Transverse colon (tissue), 4 donors: ENCODE measurements at regions not wholly inside any gene's neighbourhood (a gene's known extent, or its start where the extent isn't known, plus 50 kb on each side); places are given as distances from the start of the nearest gene placed in this dataset.

Experiments
- DNase-seq: peaks from one replicate; pipeline ENCODE4 v3.0.0-alpha.2; 2019
- H3K27ac ChIP-seq, 4 donors: fragments of 200-600 bp; sonication (generic); 2 replicates each; pipeline ENCODE4 v1.5.1; 2016 to 2018; ENCODE audit warnings: inconsistent platforms in 4 of 4
- H3K27me3 ChIP-seq: fragments of 200-600 bp; sonication (generic); 2 replicates; pipeline ENCODE4 v1.5.1; 2017; ENCODE audit warnings: inconsistent platforms
- H3K36me3 ChIP-seq, 4 donors: fragments of 200-600 bp; sonication (generic); 2 replicates each; pipeline ENCODE4 v1.5.1; 2017 to 2019; ENCODE audit warnings: inconsistent platforms in 4 of 4
- H3K4me1 ChIP-seq, 4 donors: fragments of 200-600 bp; sonication (generic); 2 replicates each; pipeline ENCODE4 v1.5.1; 2017 to 2020; ENCODE audit warnings: inconsistent platforms in 4 of 4
- H3K4me3 ChIP-seq, 4 donors: fragments of 200-600 bp; sonication (generic); 1 replicate in 1 of 4; 2 replicates in 3 of 4; pipeline versions ENCODE4 v1.5.1 to v1.6.1; 2017 to 2019; ENCODE audit warnings: inconsistent platforms in 4 of 4
- H3K9me3 ChIP-seq, 2 donors: fragments of 200-600 bp; sonication (generic); 2 replicates each; pipeline ENCODE4 v1.5.1; 2017 to 2019; ENCODE audit warnings: inconsistent platforms in 2 of 2
- EP300 ChIP-seq: sonication (generic); formaldehyde crosslinking; IDR thresholded peaks from one replicate; pipeline ENCODE4 v1.6.1; 2017; ENCODE audit warnings: antibody characterized with exemption, low read depth
- POLR2A ChIP-seq: fragments of 450-650 bp; IDR thresholded peaks from one replicate; pipeline ENCODE4 v1.6.1; 2016; ENCODE audit warnings: antibody characterized with exemption, mild to moderate bottlenecking, moderate library complexity
- POLR2AphosphoS5 ChIP-seq, 3 donors: sonication (generic); formaldehyde crosslinking; IDR thresholded peaks; one replicate each; pipeline ENCODE4 v1.6.1; 2016; ENCODE audit warnings: antibody characterized with exemption in 3 of 3
- WGBS, 2 donors: methylation state at CpG; one replicate each; pipeline ENCODE4 v1.1.5; 2018; ENCODE audit warnings: low coverage in 1 of 2; 5-methylcytosine and 5-hydroxymethylcytosine counted together
- in situ Hi-C, 4 donors: fragments of 200-750 bp; cut with MboI; loops; one replicate each; pipeline versions ENCODE4 v1.15.0 to v1.15.1; 2017; ENCODE audit warnings: low sequenced_read_pairs in 3 of 4, low pct_ligation_motif_present in 1 of 4, low pct_unique_long_range_greater_than_20kb in 1 of 4
- intact Hi-C: fragments of 100-400 bp; cut with DNase I; formaldehyde crosslinking; loops from one replicate; pipeline ENCODE4 v1.15.1; 2023; ENCODE audit warnings: low total_unique reads
- TF ChIP-seq, protein P1 (sequence below), 5 experiments: fragments of 200-600 bp in 3 of 5; fragments of 450-650 bp in 2 of 5; sonication (generic) in 3 of 5; IDR thresholded peaks; 1 replicate in 2 of 5; 2 replicates in 3 of 5; pipeline ENCODE4 v1.5.1; 2016 to 2017; ENCODE audit warnings: antibody characterized with exemption in 5 of 5, inconsistent platforms in 3 of 5, mild to moderate bottlenecking in 2 of 5, moderate library complexity in 1 of 5

DNA sequence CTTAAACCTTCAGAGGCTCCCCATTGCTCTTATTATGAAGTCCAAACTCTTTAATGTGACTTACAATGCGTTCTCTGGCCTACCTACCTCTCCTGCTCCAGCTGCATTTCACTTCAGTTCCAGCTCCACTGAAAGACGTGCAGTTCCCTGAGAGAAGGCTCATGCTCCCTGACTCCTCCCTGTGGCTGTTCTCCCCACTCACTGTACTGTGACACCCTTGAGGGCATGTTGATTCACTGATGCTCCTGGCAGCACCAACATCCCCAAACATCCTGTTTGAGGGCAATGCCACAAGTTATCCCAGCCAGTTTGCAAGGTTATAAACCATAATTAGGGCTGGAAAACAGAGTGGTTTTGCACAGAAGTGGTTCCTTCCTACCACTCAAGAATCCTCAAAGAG lies 111.2 kb downstream of the LSM5 start:
- in situ Hi-C loops (no loop called here), intact Hi-C loops (no loop called here)
- no peak overlapping the region for H3K4me3 ChIP-seq
- no peaks in the 10 kb centered on the region for H3K27me3 ChIP-seq
- no peaks in the 10 kb centered on the region for H3K36me3 ChIP-seq
- H3K27ac ChIP-seq: no peak overlapping the region
- no peak for TF ChIP-seq POLR2AphosphoS5 (IDR thresholded peaks at IDR 0.05)
- TF ChIP-seq, protein P1, sequence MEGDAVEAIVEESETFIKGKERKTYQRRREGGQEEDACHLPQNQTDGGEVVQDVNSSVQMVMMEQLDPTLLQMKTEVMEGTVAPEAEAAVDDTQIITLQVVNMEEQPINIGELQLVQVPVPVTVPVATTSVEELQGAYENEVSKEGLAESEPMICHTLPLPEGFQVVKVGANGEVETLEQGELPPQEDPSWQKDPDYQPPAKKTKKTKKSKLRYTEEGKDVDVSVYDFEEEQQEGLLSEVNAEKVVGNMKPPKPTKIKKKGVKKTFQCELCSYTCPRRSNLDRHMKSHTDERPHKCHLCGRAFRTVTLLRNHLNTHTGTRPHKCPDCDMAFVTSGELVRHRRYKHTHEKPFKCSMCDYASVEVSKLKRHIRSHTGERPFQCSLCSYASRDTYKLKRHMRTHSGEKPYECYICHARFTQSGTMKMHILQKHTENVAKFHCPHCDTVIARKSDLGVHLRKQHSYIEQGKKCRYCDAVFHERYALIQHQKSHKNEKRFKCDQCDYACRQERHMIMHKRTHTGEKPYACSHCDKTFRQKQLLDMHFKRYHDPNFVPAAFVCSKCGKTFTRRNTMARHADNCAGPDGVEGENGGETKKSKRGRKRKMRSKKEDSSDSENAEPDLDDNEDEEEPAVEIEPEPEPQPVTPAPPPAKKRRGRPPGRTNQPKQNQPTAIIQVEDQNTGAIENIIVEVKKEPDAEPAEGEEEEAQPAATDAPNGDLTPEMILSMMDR (IDR thresholded peaks at IDR 0.05): no peak
- no peak for TF ChIP-seq POLR2A
- no peak for TF ChIP-seq EP300
- DNase-seq: no peak
- no peaks in the 10 kb centered on the region for H3K4me1 ChIP-seq
- WGBS, 2 donors: 20 to 43% methylated on average over 2 of the region's 2 CpGs
- H3K9me3 ChIP-seq: no peaks in the 10 kb centered on the region

DNA sequence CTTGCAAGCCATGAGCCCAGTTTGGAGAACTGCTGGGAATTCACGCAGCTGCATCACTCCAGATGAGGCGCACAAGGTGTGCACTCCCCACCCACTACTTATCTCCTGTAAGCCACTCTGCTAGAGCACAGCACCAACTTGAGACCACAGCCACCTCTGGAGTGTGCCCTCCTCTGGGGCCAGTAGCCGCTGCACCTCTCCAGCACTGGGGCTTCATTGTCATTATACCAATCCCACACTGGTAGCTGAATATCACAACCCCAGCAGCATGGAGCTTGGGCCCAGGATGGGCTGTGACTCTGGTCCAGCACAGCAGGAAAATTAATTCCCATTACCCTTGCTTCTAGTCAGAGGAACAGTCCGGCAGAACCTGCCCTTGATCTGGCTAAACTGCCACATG lies 125.6 kb downstream of the LSM5 start:
- intact Hi-C loops: no loop called here
- H3K4me3 ChIP-seq: no peak overlapping the region
- no peaks in the 10 kb centered on the region for H3K36me3 ChIP-seq
- no peaks in the 10 kb centered on the region for H3K9me3 ChIP-seq
- H3K27ac ChIP-seq: no peak overlapping the region
- H3K4me1 ChIP-seq: no peaks in the 10 kb centered on the region
- in situ Hi-C loops: no loop called here
- no peaks in the 10 kb centered on the region for H3K27me3 ChIP-seq
- DNase-seq: no peak
- TF ChIP-seq POLR2AphosphoS5 (IDR thresholded peaks at IDR 0.05) (no peak), EP300 (no peak), POLR2A (no peak)
- TF ChIP-seq, protein P1 (IDR thresholded peaks at IDR 0.05): no peak
- WGBS, 2 donors: 93% methylated on average over 4 of the region's 4 CpGs; no CpG with 5 or more reads in 1 of the 2 donors

DNA sequence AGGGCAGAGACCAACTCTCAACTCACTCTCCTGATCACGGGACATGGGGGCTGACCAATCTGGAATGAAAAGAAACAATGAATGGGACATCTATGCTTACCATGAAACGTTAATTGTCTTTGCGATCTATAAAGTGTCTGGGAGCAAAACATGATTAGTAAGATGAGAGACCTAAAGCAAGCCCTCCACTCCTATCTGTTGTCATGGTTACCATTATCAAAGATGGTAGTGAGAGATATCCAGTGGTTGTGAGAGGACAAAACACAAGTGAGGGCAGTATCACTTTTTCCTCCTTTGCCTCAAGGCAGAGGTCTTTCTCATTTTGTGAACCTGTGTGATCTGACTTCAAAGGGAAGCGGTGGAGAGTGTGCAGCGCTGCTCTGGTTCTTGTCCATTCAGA lies 130.1 kb downstream of the LSM5 start:
- no peak overlapping the region for H3K27ac ChIP-seq
- in situ Hi-C loops: no loop called here
- H3K4me3 ChIP-seq: no peak overlapping the region
- intact Hi-C loops: no loop called here
- H3K27me3 ChIP-seq: no peaks in the 10 kb centered on the region
- TF ChIP-seq EP300 (no peak), POLR2AphosphoS5 (IDR thresholded peaks at IDR 0.05) (no peak), POLR2A (no peak)
- TF ChIP-seq, protein P1 (IDR thresholded peaks at IDR 0.05): no peak
- H3K4me1 ChIP-seq: no peaks in the 10 kb centered on the region
- DNase-seq: no peak
- H3K9me3 ChIP-seq: no peaks in the 10 kb centered on the region
- no peaks in the 10 kb centered on the region for H3K36me3 ChIP-seq
- whole genome bisulfite sequencing, 2 donors: 84 to 92% methylated on average over 2 to 5 of the region's 5 CpGs

DNA sequence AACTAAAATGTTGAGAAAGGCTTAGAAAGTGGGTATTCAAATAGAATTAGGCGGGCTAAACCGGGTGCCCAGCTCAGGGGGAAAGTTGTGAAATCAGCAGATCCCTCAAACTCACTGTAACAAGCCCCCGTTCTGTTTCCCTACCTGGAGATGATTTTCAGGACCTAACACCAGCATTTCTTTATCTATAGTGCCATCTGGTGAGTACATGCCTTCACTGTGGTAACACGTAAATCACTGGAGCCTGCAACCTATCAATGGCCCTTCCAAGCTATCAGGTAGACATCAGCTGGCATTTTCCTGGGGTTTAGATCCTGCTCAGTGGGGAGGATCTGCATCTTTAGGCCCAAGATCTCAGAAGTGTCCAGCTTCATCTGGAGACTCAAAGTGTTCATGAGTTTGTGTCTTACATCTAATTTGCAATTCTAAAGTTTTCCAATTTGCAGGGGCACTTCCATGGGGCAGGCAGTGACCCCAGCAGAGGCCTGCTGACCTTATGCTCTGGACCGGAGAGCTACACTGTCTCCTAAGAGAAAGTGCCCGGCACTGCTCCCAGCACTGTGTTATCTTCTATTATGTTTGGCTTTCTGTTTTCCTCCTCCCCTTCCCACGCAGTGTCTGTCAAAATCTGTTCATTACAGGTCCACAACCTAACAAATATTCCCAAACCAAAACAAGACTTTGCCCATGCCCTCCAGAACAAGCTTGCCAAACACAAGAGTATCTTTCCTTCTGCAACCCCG lies 132.5 kb downstream of the LSM5 start:
- H3K27ac ChIP-seq: no peak overlapping the region
- intact Hi-C loops: no loop called here
- 36 to 48% methylated on average over 6 to 8 of the region's 8 CpGs for WGBS, 2 donors

More for the DNA sequence above, 132.5 kb downstream of the LSM5 start:
- TF ChIP-seq, protein P1 (IDR thresholded peaks at IDR 0.05): no peak
- no peak for TF ChIP-seq EP300
- no peak for TF ChIP-seq POLR2A
- no peak for TF ChIP-seq POLR2AphosphoS5 (IDR thresholded peaks at IDR 0.05)
- in situ Hi-C loops: loop anchor here in 1 of 4 donors (10.0 kb wide), 1 partner anchor 613 kb away; no protein-coding TSS in a partner anchor
- Histone ChIP-seq H3K9me3 (no peaks in the 10 kb centered on the region), H3K4me3 (no peak overlapping the region), H3K4me1 (no peaks in the 10 kb centered on the region), H3K36me3 (no peaks in the 10 kb centered on the region), H3K27me3 (no peaks in the 10 kb centered on the region)
- no peak for DNase-seq
